HepG2 (cell line): ENCODE measurements at regions not wholly inside any gene's neighbourhood (a gene's known extent, or its start where the extent isn't known, plus 50 kb on each side); places are given as distances from the start of the nearest gene placed in this dataset.

ENCODE experiments used
- ATAC-seq: fragments of 200-7000 bp; cut with Tn5 transposase; 3 replicates; pipeline ENCODE4 v1.9.1; 2020; ENCODE audit warnings: mild to moderate bottlenecking, moderate library complexity
- BruUV-seq: library from RNA; stranded (reverse); fragments of 400-500 nt; replicated peaks from 2 replicates; lab custom pipeline; 2021; lab: Mats Ljungman, UMichigan
- CTCF ChIA-PET: fragments of 300-600 bp; formaldehyde crosslinking; extraction: SDS; loops from one replicate; lab custom pipeline; 2021; ENCODE audit warnings: low total read pairs, inconsistent platforms, low intra/inter-chr PET ratio; lab: Yijun Ruan, JAX
- POLR2A ChIA-PET: fragments of 350-600 bp; sonication (Branson Sonifier 250); formaldehyde crosslinking; loops from one replicate; lab custom pipeline; 2020; ENCODE audit warnings: antibody characterized with exemption, inconsistent platforms; lab: Yijun Ruan, JAX
- DNase-seq: peaks from one replicate; pipeline ENCODE4 v3.0.0-alpha.2; 2015; ENCODE audit warnings: low spot score
- FAIRE-seq: peaks from 3 replicates; lab custom pipeline; 2011; peaks lifted over from hg19 to GRCh38; lab: Jason Lieb, UNC
- H2AFZ ChIP-seq: one replicate; pipeline ENCODE4 v1.6.1; 2011; ENCODE audit warnings: low read length, inconsistent platforms
- H3K27ac ChIP-seq: fragments of 300-600 bp; 3 replicates; pipeline ENCODE4 v1.8.0; 2011; ENCODE audit warnings: mixed run types, mild to moderate bottlenecking, mixed read lengths, low read length, inconsistent platforms; ENCODE audit not compliant: insufficient read depth; ENCODE audit errors: extremely low read length
- H3K27me3 ChIP-seq, 2 experiments: fragments of 200-600 bp in 1 of 2; 2 replicates in 1 of 2; 3 replicates in 1 of 2; pipeline versions ENCODE4 v1.6.0 to v1.8.0; 2011; ENCODE audit warnings: low read length in 2 of 2, mild to moderate bottlenecking in 2 of 2, moderate library complexity in 2 of 2, inconsistent platforms in 1 of 2; ENCODE audit not compliant: insufficient read depth in 2 of 2, control insufficient read depth in 1 of 2
- H3K36me3 ChIP-seq, 2 experiments: fragments of 200-600 bp in 1 of 2; replicated peaks in 1 of 2; 2 replicates in 1 of 2; 3 replicates in 1 of 2; pipeline versions ENCODE4 v1.5.1 to v1.8.0; 2011; ENCODE audit warnings: low read length in 2 of 2, inconsistent platforms in 1 of 2; ENCODE audit not compliant: insufficient read depth in 2 of 2, control insufficient read depth in 1 of 2
- H3K4me1 ChIP-seq: 2 replicates; pipeline ENCODE4 v1.5.1; 2012; ENCODE audit warnings: low read length, inconsistent platforms; ENCODE audit not compliant: insufficient read depth
- H3K4me2 ChIP-seq: 2 replicates; pipeline ENCODE4 v1.6.0; 2011; ENCODE audit warnings: low read depth, low read length, inconsistent platforms
- H3K4me3 ChIP-seq, 3 experiments: fragments of 200-600 bp in 1 of 3; sonication (generic), shearing (Covaris generic) in 1 of 3; replicated peaks in 1 of 3; 2 replicates each; pipeline ENCODE4 v1.5.1; 2011 to 2016; ENCODE audit warnings: low read length in 3 of 3, inconsistent platforms in 2 of 3, low read depth in 2 of 3, mild to moderate bottlenecking in 2 of 3, control low read depth in 1 of 3, mixed read lengths in 1 of 3; ENCODE audit not compliant: insufficient read depth in 1 of 3
- H3K79me2 ChIP-seq: one replicate; pipeline ENCODE4 v1.6.1; 2011; ENCODE audit warnings: low read length, inconsistent platforms; ENCODE audit not compliant: insufficient read depth
- H3K9ac ChIP-seq: 2 replicates; pipeline ENCODE4 v1.6.0; 2011; ENCODE audit warnings: mild to moderate bottlenecking, low read depth, low read length, inconsistent platforms; ENCODE audit not compliant: insufficient read depth
- H3K9me3 ChIP-seq: 2 replicates; pipeline ENCODE4 v1.5.1; 2012; ENCODE audit warnings: mild to moderate bottlenecking, low read length
- H4K20me1 ChIP-seq: 2 replicates; pipeline ENCODE4 v1.6.0; 2011; ENCODE audit warnings: inconsistent platforms, mild to moderate bottlenecking, low read length, moderate library complexity; ENCODE audit not compliant: insufficient read depth
- ATF7 ChIP-seq, 2 experiments: fragments of 450-650 bp in 1 of 2; sonication (generic) in 1 of 2; formaldehyde crosslinking in 1 of 2; IDR thresholded peaks; 2 replicates each; pipeline versions ENCODE4 v1.4.0 to v1.6.1; 2016 to 2020; ENCODE audit warnings: antibody characterized with exemption in 1 of 2, mild to moderate bottlenecking in 1 of 2, missing genetic modification reagents in 1 of 2
- FOXK2 ChIP-seq: fragments of 450-650 bp; IDR thresholded peaks from 2 replicates; pipeline ENCODE4 v1.6.1; 2016
- GATAD2A ChIP-seq: IDR thresholded peaks from 2 replicates; pipeline ENCODE4 v1.6.1; 2016
- MAFF ChIP-seq: IDR thresholded peaks from 2 replicates; pipeline ENCODE4 v1.6.1; 2011; ENCODE audit warnings: low read depth, low read length, improper control_type of control experiment
- PITX1 ChIP-seq: sonication (generic); formaldehyde crosslinking; IDR thresholded peaks from 2 replicates; pipeline ENCODE4 v1.5.1; 2020; ENCODE audit warnings: mild to moderate bottlenecking, missing genetic modification reagents
- REPIN1 ChIP-seq: sonication (generic); formaldehyde crosslinking; IDR thresholded peaks from 2 replicates; pipeline ENCODE4 v1.8.0; 2022; ENCODE audit warnings: missing genetic modification reagents, low read depth, mild to moderate bottlenecking, borderline replicate concordance
- ZBTB39 ChIP-seq: sonication (generic); formaldehyde crosslinking; IDR thresholded peaks from 2 replicates; pipeline ENCODE4 v1.5.0; 2020; ENCODE audit warnings: missing genetic modification reagents
- ZBTB42 ChIP-seq: sonication (generic); formaldehyde crosslinking; IDR thresholded peaks from 2 replicates; pipeline ENCODE4 v1.5.0; 2020; ENCODE audit warnings: mild to moderate bottlenecking, missing genetic modification reagents
- ZNF281 ChIP-seq: sonication (generic); formaldehyde crosslinking; IDR thresholded peaks from 2 replicates; pipeline ENCODE4 v1.4.0; 2020; ENCODE audit warnings: missing genetic modification reagents, borderline replicate concordance
- ZNF563 ChIP-seq: sonication (generic); formaldehyde crosslinking; IDR thresholded peaks from 2 replicates; pipeline ENCODE4 v1.8.0; 2022; ENCODE audit warnings: mild to moderate bottlenecking, moderate library complexity, missing genetic modification reagents
- ZNF605 ChIP-seq: sonication (generic); formaldehyde crosslinking; IDR thresholded peaks from 2 replicates; pipeline ENCODE4 v1.8.0; 2022; ENCODE audit warnings: mild to moderate bottlenecking, missing genetic modification reagents
- WGBS: methylation state at CpG from one replicate; pipeline ENCODE4 v1.1.6; 2017; ENCODE audit warnings: low lambda C conversion rate; 5-methylcytosine and 5-hydroxymethylcytosine counted together
- in situ Hi-C: cut with HindIII; loops from 2 replicates; pipeline ENCODE4 v1.10.0; 2017; ENCODE audit warnings: low pct_unique_long_range_greater_than_20kb; ENCODE audit not compliant: extremely low pct_ligation_motif_present
- intact Hi-C: fragments of 100-400 bp; cut with micrococcal nuclease; formaldehyde crosslinking; loops from one replicate; pipeline ENCODE4 v1.10.0; 2022; ENCODE audit not compliant: unreplicated experiment

GRCh38 chr6:81969814-81970213 lies 217.3 kb upstream of the TENT5A start:
- DNase-seq (no peak), FAIRE-seq (no peak), ATAC-seq (no peak)
- Histone ChIP-seq H3K9me3 (no peaks in the 10 kb centered on the region), H3K79me2 (no peaks in the 10 kb centered on the region), H3K36me3 (no peaks in the 10 kb centered on the region), H4K20me1 (no peaks in the 10 kb centered on the region), H2AFZ (no peak overlapping the region), H3K4me1 (peaks cover 7% of the 10 kb centered on the region; the same call in 1 of the 2 replicates), H3K27ac (no peak overlapping the region), H3K27me3 (no peaks in the 10 kb centered on the region), H3K4me2 (peak overlapping the region; percentile 39; the same call in 1 of the 2 replicates), H3K9ac (no peak overlapping the region), H3K4me3 (no peak overlapping the region; a peak in 1 of 6 replicates)
- no peak for TF ChIP-seq REPIN1
- peak; percentile 83 for TF ChIP-seq ZNF281 (CRISPR knock-in tag)
- 70% methylated on average over 11 of the region's 16 CpGs for WGBS
- no TSS peak for BruUV-seq
- ChIA-PET POLR2A (no interaction called here), CTCF (no interaction called here)
- intact Hi-C loops, result no loop called here
- in situ Hi-C loops, result no loop called here

- H4K20me1 ChIP-seq, result no peaks in the 10 kb centered on the region
- intact Hi-C loops, result no loop called here
- FAIRE-seq (no peak), ATAC-seq (no peak), DNase-seq (no peak)
- no peaks in the 10 kb centered on the region for H3K27me3 ChIP-seq
- in situ Hi-C loops, result no loop called here
- no peak overlapping the region for H3K9ac ChIP-seq
- H3K9me3 ChIP-seq, result no peaks in the 10 kb centered on the region
- POLR2A ChIA-PET, result no interaction called here
- H2AFZ ChIP-seq, result no peak overlapping the region
- no peaks in the 10 kb centered on the region for H3K36me3 ChIP-seq
- no peak overlapping the region for H3K4me3 ChIP-seq
- H3K27ac ChIP-seq, result no peak overlapping the region
- TF ChIP-seq FOXK2 (no peak), ZBTB42 (CRISPR knock-in tag) (no peak), MAFF (no peak), GATAD2A (CRISPR knock-in tag) (no peak), ZNF605 (no peak), ATF7 (IDR thresholded peaks at IDR 0.05) (no peak), ATF7 (CRISPR knock-in tag; IDR thresholded peaks at IDR 0.05) (no peak), ZBTB39 (CRISPR knock-in tag) (no peak), ZNF563 (CRISPR knock-in tag) (no peak), PITX1 (no peak)
- 74% methylated on average over 2 of the region's 2 CpGs for WGBS
- H3K79me2 ChIP-seq, result no peaks in the 10 kb centered on the region
- H3K4me2 ChIP-seq, result no peak overlapping the region
- BruUV-seq, result no TSS peak
- CTCF ChIA-PET, result no interaction called here
- peaks cover 7% of the 10 kb centered on the region; the same call in 1 of the 2 replicates for H3K4me1 ChIP-seq
These were observed 216.5 kb upstream of the TENT5A start for GRCh38 chr6:81969011-81969410.
